Endothelial cell (in vitro differentiated cells): ENCODE measurements at regions not wholly inside any gene's neighbourhood (a gene's known extent, or its start where the extent isn't known, plus 50 kb on each side); places are given as distances from the start of the nearest gene placed in this dataset.

Experiments
- DNase-seq: peaks from one replicate; pipeline ENCODE4 v3.0.0; 2021; ENCODE audit warnings: low spot score
- H3K27ac Mint-ChIP-seq: one replicate; pipeline ENCODE4 v1.8.0; 2021; ENCODE audit warnings: mixed read lengths, inconsistent platforms; ENCODE audit not compliant: unreplicated experiment
- H3K27me3 Mint-ChIP-seq: one replicate; pipeline ENCODE4 v1.8.0; 2021; ENCODE audit warnings: mild to moderate bottlenecking, moderate library complexity, mixed read lengths, inconsistent platforms; ENCODE audit not compliant: unreplicated experiment
- H3K36me3 Mint-ChIP-seq: one replicate; pipeline ENCODE4 v1.8.0; 2021; ENCODE audit warnings: mild to moderate bottlenecking, low read depth, mixed read lengths, inconsistent platforms; ENCODE audit not compliant: unreplicated experiment
- H3K4me1 Mint-ChIP-seq: one replicate; pipeline ENCODE4 v1.8.0; 2021; ENCODE audit warnings: mild to moderate bottlenecking, mixed read lengths, inconsistent platforms; ENCODE audit not compliant: unreplicated experiment
- H3K4me3 Mint-ChIP-seq: one replicate; pipeline ENCODE4 v1.8.0; 2021; ENCODE audit warnings: mild to moderate bottlenecking, mixed read lengths, inconsistent platforms; ENCODE audit not compliant: unreplicated experiment
- H3K9me3 Mint-ChIP-seq: one replicate; pipeline ENCODE4 v1.8.0; 2021; ENCODE audit warnings: mixed read lengths, inconsistent platforms; ENCODE audit not compliant: unreplicated experiment
- TF ChIP-seq, protein P1 (sequence below): fragments of 200-600 bp; sonication (generic); IDR thresholded peaks from one replicate; pipeline ENCODE4 v1.5.0; 2021; ENCODE audit warnings: antibody characterized with exemption; ENCODE audit not compliant: unreplicated experiment

DNA sequence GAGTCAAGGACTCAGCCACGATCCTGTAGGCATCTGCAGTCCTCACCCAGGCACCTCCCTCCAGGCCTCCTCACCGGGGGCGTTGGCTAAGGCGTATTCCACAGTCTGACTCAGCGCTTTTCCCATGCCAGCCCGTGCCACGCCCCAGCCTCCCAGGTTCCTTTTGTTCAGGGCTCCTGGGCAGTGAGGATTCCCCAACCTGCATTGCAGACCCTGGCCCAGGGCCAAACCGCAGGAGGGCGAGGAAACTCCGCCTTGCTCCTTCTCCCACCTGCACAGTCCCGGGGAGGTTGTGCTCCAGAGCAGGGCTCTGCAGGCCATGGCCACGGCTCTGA lies 202.8 kb upstream of the CST7 start:
- no peak for DNase-seq
- no peaks in the 10 kb centered on the region for H3K36me3 Mint-ChIP-seq
- H3K27me3 Mint-ChIP-seq = no peaks in the 10 kb centered on the region
- no peaks in the 10 kb centered on the region for H3K4me1 Mint-ChIP-seq
- no peak overlapping the region for H3K27ac Mint-ChIP-seq
- no peak overlapping the region for H3K4me3 Mint-ChIP-seq
- H3K9me3 Mint-ChIP-seq = no peaks in the 10 kb centered on the region
- TF ChIP-seq, protein P1, sequence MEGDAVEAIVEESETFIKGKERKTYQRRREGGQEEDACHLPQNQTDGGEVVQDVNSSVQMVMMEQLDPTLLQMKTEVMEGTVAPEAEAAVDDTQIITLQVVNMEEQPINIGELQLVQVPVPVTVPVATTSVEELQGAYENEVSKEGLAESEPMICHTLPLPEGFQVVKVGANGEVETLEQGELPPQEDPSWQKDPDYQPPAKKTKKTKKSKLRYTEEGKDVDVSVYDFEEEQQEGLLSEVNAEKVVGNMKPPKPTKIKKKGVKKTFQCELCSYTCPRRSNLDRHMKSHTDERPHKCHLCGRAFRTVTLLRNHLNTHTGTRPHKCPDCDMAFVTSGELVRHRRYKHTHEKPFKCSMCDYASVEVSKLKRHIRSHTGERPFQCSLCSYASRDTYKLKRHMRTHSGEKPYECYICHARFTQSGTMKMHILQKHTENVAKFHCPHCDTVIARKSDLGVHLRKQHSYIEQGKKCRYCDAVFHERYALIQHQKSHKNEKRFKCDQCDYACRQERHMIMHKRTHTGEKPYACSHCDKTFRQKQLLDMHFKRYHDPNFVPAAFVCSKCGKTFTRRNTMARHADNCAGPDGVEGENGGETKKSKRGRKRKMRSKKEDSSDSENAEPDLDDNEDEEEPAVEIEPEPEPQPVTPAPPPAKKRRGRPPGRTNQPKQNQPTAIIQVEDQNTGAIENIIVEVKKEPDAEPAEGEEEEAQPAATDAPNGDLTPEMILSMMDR = no peak

DNA sequence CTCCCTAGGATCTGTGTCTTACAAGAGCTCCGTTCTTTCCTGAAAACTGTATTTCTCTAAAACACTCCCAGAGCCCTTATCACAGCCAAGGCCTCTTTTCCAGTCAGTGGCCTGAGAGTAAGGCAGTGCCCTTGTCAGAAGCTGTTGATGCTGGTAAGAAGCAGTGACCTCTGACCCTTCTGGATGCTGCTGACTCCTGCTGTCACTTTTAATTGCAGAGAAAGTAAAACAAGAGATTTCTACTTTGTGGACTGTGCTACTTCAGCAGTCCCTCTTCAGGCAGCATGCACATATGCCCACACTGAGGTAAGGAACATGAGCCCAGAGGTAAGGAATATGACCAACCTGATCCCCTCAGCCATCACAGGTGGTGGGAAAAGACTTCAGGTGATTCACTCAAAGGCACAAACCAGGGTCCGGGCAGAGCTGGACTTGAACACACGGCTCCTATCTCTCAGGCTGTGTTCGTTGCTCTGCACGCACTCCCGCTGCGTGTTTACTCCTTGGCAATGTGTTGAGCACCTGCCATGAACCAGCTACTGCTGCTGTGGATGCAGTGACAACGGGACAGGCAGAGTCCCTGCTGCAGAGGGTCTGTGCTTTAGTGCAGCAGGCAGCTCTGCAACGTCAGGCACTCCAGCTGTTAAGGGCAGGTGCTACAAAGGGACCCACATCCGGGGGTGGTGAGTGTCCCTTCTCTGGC lies 201.9 kb upstream of the CST7 start:
- no peaks in the 10 kb centered on the region for H3K4me1 Mint-ChIP-seq
- no peak overlapping the region for H3K4me3 Mint-ChIP-seq
- H3K27ac Mint-ChIP-seq = no peak overlapping the region

DNA sequence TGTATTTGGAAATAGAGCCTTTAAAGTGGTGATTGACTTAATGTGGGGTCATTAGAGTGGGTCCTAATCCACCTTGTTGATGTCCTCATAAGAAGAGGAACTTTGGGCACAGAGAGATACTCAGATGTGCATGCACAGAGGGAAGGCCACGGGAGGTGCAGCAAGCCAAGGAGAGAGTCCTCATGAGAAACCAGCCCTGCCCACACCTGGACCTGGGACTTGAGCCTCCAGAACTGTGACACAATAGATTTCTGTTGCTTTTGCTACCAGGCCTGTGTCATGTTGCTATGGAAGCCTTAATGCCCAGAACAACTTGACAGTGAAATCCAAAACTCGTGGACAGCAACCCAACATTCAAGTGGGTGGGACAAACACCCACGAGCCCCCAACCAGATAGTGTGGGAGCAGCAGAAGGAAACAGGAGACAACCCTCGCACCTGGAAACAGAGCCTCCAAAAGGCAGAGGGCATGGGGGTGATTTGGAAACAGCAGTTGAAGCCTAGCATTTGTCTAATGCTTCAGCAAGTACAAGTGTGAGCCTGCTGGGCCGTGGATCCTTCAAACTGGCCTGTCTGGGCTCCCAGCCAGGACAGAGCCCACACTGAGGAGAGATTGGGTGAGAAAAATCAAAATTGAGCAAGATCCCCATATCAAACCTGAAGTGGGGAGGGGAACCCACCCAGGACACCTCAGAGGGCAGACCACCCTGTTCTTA lies 201.0 kb upstream of the CST7 start:
- no peaks in the 10 kb centered on the region for H3K9me3 Mint-ChIP-seq
- H3K27ac Mint-ChIP-seq = no peak overlapping the region
- H3K4me1 Mint-ChIP-seq = no peaks in the 10 kb centered on the region
- TF ChIP-seq, protein P1 = no peak
- H3K36me3 Mint-ChIP-seq = no peaks in the 10 kb centered on the region
- no peak overlapping the region for H3K4me3 Mint-ChIP-seq
- DNase-seq = no peak
- H3K27me3 Mint-ChIP-seq = no peaks in the 10 kb centered on the region

More for the DNA sequence above, 201.9 kb upstream of the CST7 start:
- H3K36me3 Mint-ChIP-seq = no peaks in the 10 kb centered on the region
- TF ChIP-seq, protein P1 = no peak
- no peaks in the 10 kb centered on the region for H3K27me3 Mint-ChIP-seq
- no peak for DNase-seq
- H3K9me3 Mint-ChIP-seq = no peaks in the 10 kb centered on the region

DNA sequence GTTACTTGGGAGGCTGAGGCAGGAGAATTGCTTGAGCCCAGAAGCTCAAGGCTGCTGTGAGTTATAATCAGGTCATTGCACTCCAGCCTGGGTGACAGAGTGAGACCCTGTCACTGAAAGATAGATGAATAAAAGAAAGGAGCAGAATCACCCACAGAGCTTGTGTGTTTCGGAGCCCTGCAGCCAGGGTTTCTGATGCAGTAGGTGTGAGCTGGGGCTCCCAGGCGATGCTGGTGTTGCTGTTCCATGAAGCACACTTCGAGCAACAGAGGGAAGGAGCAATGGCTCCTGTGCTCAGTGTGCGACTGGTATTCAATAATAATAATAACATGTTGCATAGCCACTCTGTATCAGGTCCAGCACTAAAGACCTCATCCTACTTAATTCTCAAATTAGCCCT lies 197.5 kb upstream of the CST7 start:
- no peaks in the 10 kb centered on the region for H3K36me3 Mint-ChIP-seq
- no peaks in the 10 kb centered on the region for H3K9me3 Mint-ChIP-seq
- TF ChIP-seq, protein P1 = no peak
- H3K4me1 Mint-ChIP-seq = no peaks in the 10 kb centered on the region
- H3K27ac Mint-ChIP-seq = no peak overlapping the region
- no peak for DNase-seq
- H3K4me3 Mint-ChIP-seq = no peak overlapping the region
- H3K27me3 Mint-ChIP-seq = no peaks in the 10 kb centered on the region

DNA sequence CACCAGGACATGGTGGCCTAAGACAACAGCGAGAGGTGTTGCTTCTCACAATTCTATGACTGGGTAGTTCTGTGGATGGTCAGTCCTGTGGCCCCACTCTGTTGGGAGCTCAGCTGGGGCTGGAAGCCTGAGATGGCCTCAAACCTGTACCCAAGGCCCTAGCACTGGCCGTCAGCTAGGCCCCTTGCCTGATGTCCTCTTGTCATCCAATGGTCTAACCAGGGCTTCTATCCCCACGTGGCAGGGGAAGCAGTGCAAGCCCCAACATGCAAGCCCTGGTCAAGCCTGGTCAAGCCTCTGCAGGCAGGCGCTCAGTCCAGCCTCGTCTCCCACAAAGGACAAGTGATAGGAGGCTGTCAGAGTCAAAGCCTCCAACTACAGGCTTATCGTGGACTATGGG lies 196.5 kb upstream of the CST7 start:
- DNase-seq = no peak
- TF ChIP-seq, protein P1 = no peak
- Mint-ChIP-seq H3K36me3 (no peaks in the 10 kb centered on the region), H3K4me3 (no peak overlapping the region), H3K9me3 (no peaks in the 10 kb centered on the region), H3K27me3 (no peaks in the 10 kb centered on the region), H3K27ac (no peak overlapping the region), H3K4me1 (no peaks in the 10 kb centered on the region)
